AG09309 (cell line): ENCODE measurements at regions not wholly inside any gene's neighbourhood (a gene's known extent, or its start where the extent isn't known, plus 50 kb on each side); places are given as distances from the start of the nearest gene placed in this dataset.

Experiments used
- DNase-seq: peaks from one replicate; pipeline ENCODE4 v3.0.0-alpha.2; 2010; ENCODE audit warnings: low read depth
- H3K4me3 ChIP-seq: 2 replicates; pipeline ENCODE4 v1.5.1; 2011; ENCODE audit warnings: mild to moderate bottlenecking, low read depth, low read length, moderate library complexity; ENCODE audit not compliant: control insufficient read depth
- TF ChIP-seq, protein P1 (sequence below): IDR thresholded peaks from 2 replicates; pipeline ENCODE4 v1.5.1; 2011; ENCODE audit warnings: mild to moderate bottlenecking, low read depth, low read length, inconsistent platforms; ENCODE audit not compliant: insufficient read depth, control insufficient read depth; ENCODE audit errors: missing control alignments

DNA sequence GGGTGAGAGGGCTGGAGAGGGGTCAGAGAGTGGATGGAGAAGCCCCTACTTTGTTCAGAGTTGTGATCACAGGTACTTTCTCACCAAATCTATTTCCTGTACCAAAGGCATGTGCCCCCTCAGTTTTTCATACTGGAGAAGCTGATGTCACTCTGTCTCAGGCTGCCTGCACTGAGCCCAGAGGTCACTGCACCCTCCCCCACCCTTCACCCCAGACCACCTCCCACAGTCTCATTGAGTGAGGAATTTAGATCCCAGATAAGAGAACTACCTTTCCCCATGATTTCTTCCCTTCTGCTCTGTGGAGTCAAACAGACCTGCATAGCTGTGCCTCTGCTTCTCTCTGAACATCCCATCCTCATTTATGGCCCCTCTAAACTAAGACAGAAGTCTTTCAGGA, 140.0 kb upstream of the IRX6 start:
- TF ChIP-seq, protein P1, sequence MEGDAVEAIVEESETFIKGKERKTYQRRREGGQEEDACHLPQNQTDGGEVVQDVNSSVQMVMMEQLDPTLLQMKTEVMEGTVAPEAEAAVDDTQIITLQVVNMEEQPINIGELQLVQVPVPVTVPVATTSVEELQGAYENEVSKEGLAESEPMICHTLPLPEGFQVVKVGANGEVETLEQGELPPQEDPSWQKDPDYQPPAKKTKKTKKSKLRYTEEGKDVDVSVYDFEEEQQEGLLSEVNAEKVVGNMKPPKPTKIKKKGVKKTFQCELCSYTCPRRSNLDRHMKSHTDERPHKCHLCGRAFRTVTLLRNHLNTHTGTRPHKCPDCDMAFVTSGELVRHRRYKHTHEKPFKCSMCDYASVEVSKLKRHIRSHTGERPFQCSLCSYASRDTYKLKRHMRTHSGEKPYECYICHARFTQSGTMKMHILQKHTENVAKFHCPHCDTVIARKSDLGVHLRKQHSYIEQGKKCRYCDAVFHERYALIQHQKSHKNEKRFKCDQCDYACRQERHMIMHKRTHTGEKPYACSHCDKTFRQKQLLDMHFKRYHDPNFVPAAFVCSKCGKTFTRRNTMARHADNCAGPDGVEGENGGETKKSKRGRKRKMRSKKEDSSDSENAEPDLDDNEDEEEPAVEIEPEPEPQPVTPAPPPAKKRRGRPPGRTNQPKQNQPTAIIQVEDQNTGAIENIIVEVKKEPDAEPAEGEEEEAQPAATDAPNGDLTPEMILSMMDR: no peak
- no peak overlapping the region for H3K4me3 ChIP-seq
- DNase-seq: no peak

DNA sequence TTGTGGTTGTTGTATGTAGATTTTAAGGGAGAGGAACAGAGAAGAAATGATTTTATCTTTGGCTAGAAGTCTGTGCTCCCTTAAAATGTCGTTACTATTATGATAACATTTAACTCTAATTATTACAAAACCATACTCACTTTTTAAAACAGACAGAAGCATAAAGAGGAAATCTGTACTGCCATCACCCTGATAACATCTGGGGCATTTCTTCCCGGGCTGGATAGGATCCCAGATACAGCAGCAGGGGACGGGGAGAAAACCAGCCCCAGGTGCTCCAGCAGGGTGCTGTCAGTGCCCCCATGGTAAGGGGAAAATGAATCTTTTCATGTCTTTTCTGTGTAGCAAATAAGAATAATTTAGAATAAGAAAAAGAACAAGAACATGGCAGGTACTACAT, 139.4 kb upstream of the IRX6 start:
- TF ChIP-seq, protein P1: no peak
- no peak overlapping the region for H3K4me3 ChIP-seq
- no peak for DNase-seq

GRCh38 chr16:55189224-55189623, 134.8 kb upstream of the IRX6 start:
- TF ChIP-seq, protein P1: no peak
- H3K4me3 ChIP-seq: no peak overlapping the region
- no peak for DNase-seq

- TF ChIP-seq, protein P1: no peak
- no peak for DNase-seq
- H3K4me3 ChIP-seq: no peak overlapping the region
Observed at GRCh38 chr16:55189682-55190636, 134.0 kb upstream of the IRX6 start.

GRCh38 chr16:55192734-55193133, 131.3 kb upstream of the IRX6 start:
- no peak overlapping the region for H3K4me3 ChIP-seq
- no peak for DNase-seq
- TF ChIP-seq, protein P1: no peak

- no peak for DNase-seq
- TF ChIP-seq, protein P1: no peak
- no peak overlapping the region for H3K4me3 ChIP-seq
Observed at GRCh38 chr16:55203570-55203969, 120.4 kb upstream of the IRX6 start.
